H54 (cell line): ENCODE measurements at regions not wholly inside any gene's neighbourhood (a gene's known extent, or its start where the extent isn't known, plus 50 kb on each side); places are given as distances from the start of the nearest gene placed in this dataset.
"Not testable (repeated sequence)": the region's sequence is repeated elsewhere in the genome, so short reads cannot be mapped to it uniquely, and the experiment has no call there.

ENCODE experiments used
- DNase-seq: peaks from one replicate; pipeline ENCODE4 v3.0.0; 2011; ENCODE audit warnings: low spot score, mixed read lengths; ENCODE audit not compliant: insufficient read length
- FAIRE-seq: peaks from 3 replicates; lab custom pipeline; 2011; peaks lifted over from hg19 to GRCh38; lab: Jason Lieb, UNC
- POLR2A ChIP-seq: IDR thresholded peaks from 2 replicates; pipeline ENCODE4 v1.6.1; 2011; ENCODE audit warnings: low read depth, mild to moderate bottlenecking, low read length

- DNase-seq (no peak), FAIRE-seq (no peak)
- no peak for TF ChIP-seq POLR2A
These were observed 80.7 kb upstream of the LRPAP1 start for GRCh38 chr4:3612934-3613333.

GRCh38 chr4:3612281-3612680 is 80.1 kb upstream of the LRPAP1 start:
- FAIRE-seq = no peak
- TF ChIP-seq POLR2A = no peak
- DNase-seq = no peak

- no peak for TF ChIP-seq POLR2A
- FAIRE-seq = no peak
- no peak for DNase-seq
These were observed 79.6 kb upstream of the LRPAP1 start for GRCh38 chr4:3611778-3612177.

DNA sequence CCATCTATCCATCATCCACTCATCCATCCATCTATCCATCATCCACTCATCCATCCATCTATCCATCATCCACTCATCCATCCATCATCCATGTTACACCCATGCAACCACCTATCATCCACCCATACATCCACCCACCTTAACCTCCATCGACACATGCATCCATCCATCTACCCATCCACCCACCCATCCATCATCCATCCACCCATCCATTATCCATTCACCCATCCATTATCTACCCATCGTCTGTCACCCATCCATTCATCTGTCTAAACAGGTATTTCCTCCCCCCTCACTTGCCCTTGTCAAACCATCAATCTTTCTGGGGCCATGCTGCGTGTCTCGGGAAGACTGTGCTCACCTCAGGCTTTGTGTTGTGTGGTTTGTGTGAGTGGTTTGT is 78.6 kb upstream of the LRPAP1 start:
- DNase-seq, FAIRE-seq: not testable (repeated sequence)

DNA sequence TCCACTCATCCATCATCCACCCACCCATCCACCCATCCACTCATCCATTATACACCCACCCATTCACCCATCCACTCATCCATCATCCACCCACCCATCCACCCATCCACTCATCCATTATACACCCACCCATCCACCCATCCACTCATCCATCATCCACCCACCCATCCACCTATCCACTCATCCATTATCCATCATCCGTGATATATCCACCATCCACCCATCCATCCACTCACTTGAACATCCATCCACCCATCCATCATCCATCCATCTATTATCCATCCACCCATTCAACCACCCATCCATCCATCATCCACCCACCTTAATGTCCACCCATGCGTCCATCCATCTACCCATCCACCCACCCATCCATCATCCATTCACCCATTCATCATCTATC is 77.7 kb upstream of the LRPAP1 start:
- DNase-seq, FAIRE-seq: not testable (repeated sequence)

DNA sequence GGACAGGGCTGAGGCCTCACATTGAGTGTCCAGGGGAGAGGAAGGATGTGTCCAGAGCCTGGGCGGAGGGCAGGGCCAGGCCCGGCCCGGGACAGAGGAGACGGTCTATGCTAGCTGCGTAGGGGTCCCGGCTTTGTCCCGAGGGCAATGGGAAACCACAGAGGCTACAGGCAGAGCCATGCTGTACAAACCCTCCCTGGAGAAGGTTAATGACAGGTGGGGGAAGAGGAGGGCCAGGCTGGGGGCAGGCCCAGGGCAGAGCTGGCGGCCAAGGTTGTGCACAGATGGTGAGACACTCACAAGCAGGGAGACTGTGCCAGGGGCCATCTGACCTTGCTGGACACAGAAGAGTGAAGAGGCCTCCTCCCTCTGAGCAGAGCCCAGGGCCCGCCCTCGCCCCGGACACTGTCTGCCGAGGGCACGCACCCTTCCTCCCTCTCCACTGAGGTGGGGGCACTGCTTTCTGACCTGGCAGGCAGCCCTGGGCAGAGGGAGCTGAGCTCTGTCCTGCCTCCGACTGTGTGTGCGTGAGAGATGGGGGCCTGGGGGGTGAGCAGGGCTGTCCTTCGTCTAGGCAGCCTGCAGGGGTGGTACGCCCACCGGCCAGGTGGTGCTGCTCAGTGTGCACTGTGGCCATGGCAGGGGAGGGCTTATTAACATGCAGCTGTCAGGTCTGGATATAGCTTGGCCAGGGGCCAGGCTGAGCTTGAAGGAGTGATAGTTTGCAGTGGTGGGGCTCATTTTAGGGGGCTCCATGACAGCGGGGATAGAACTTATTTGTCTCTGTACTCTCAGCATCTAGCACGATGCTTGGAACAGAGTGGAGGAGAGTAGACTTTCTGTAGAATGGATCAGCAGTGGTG is 75.7 kb upstream of the LRPAP1 start:
- TF ChIP-seq POLR2A = no peak
- DNase-seq (no peak), FAIRE-seq (no peak)

DNA sequence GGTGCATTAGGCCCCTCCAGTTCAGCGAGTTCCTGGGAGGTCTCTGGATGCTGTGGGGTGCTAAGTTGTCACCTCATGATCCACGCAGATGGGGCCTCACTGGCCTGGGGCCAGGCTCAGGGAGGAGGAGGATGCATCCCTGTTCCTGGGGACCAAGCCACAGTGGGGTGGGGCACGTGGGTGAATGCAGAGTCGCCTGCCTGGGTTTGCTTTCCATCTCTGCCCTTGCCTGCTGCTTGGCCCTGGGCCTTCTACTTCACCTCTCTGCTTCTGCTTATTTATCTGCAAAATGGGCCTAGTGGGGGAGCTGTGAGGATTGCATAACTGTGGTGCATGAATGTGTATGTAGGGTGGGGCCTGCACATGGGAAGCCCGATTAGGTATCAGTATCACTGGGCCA is 74.6 kb upstream of the LRPAP1 start:
- DNase-seq, FAIRE-seq: not testable (repeated sequence)

DNA sequence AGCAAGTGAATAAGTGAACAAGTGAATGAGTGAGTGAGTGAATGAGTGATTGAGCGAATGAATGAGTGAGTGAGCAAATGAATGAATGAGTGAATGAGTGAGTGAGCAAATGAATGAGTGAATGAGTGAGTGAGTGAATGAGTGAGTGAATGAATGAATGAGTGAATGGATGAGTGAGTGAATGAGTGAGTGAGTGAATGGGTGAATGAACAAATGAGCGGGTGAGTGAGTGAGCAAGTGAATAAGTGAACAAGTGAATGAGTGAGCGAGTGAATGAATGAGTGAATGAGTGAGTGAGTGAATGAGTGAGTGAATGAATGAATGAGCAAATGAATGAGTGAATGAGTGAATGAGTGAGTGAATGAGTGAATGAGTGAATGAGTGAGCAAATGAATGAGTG is 74.0 kb upstream of the LRPAP1 start:
- not testable (repeated sequence) for FAIRE-seq

DNA sequence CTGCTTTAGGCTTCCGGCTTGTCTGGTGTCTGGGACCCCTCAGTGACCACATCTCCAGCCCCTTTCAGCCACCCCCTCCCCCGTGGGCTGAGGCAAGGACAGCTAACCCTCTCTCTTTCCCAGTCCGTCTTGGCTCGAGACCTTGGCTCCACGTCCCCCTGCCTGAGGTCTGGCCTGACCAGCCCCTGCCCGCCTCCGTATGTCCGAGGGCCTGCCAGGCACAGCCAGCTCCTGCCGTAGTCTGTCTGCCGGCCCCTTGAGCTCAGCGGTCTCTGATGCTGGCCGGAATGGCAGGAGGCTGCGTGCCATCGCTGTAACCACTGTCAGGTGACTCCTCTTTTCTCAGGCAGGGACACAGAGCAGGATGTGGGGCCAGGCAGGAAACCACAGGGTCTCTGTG is 73.3 kb upstream of the LRPAP1 start:
- no peak for DNase-seq
- FAIRE-seq = no peak
- no peak for TF ChIP-seq POLR2A

More for the DNA sequence above, 74.0 kb upstream of the LRPAP1 start:
- not testable (repeated sequence) for DNase-seq

GRCh38 chr4:3602886-3603645 is 70.8 kb upstream of the LRPAP1 start:
- not testable (repeated sequence) for FAIRE-seq, DNase-seq

- no peak for TF ChIP-seq POLR2A
- FAIRE-seq (no peak), DNase-seq (no peak)
These were observed 69.8 kb upstream of the LRPAP1 start for GRCh38 chr4:3601992-3602391.

DNA sequence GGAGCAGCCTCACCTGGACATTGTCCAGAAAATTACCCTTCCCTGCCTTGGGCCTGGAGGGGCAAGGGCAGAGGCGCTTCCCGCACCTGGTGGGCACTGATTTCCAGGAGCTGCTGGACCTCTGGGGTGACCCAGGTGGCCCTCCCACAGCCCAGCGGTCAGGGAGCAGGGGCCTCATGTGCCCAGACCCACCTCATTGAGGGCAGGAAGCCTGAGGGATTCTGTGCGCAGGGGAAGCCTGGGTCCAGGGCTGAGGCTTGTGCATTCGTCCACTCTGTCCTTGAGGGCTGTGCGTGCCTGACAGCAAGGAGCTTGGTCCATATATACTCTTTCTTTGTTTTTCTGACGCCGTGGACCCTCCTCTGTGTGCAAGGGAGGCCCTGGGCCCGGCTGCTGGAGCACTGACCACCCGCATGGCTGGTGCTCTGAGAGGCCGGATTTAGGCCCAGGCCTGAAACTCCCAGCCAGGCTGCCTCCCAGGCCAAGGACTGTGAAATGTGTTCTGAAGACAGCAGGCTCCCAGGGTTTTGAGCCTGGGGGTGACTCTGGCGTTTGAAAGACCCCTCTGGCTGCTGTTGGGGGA is 69.0 kb upstream of the LRPAP1 start:
- DNase-seq, FAIRE-seq: not testable (repeated sequence)

DNA sequence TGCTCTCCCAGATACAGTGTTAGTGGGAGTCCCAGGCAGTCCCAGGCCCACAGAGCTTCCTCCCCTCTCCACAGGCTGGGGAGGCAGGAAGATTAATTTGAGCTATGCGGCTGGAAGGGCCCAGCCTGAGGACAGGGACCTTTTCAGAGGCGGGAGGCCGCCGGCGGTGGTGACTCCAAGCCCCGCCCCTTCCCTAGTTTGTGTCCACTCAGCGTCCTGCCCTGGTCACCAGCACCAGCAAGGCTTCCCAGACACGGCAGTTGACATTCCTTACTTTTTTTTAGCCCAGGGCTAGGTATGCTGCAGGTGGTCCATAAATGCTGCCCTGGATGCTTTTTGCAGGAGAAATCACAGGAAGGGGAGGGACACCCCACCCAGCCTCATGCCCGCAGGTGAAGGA is 67.7 kb upstream of the LRPAP1 start:
- no peak for DNase-seq
- FAIRE-seq = no peak
- no peak for TF ChIP-seq POLR2A

DNA sequence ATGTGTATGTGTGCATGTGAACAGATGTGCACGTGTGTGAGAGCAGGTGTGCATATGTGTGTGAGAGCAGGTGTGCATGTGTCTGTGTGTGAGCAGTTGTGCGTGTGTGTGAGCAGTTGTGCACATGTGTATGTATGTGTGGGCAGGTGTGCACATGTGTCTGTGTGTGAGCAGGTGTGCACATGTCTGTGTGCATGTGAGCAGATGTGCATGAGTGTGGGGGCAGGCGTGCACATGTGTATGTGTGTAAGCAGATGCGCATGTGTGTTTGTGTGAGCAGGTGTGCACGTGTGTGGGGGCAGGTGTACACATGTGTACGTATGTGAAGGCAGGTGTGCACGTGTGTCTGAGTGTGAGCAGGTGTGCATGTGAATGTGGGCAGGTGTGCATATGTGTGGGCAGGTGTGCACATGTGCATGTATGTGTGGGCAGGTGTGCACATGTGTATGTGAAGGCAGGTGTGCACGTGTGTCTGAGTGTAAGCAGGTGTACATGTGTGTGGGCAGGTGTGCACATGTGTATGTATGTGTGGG is 66.5 kb upstream of the LRPAP1 start:
- FAIRE-seq (no peak), DNase-seq (no peak)
- no peak for TF ChIP-seq POLR2A

DNA sequence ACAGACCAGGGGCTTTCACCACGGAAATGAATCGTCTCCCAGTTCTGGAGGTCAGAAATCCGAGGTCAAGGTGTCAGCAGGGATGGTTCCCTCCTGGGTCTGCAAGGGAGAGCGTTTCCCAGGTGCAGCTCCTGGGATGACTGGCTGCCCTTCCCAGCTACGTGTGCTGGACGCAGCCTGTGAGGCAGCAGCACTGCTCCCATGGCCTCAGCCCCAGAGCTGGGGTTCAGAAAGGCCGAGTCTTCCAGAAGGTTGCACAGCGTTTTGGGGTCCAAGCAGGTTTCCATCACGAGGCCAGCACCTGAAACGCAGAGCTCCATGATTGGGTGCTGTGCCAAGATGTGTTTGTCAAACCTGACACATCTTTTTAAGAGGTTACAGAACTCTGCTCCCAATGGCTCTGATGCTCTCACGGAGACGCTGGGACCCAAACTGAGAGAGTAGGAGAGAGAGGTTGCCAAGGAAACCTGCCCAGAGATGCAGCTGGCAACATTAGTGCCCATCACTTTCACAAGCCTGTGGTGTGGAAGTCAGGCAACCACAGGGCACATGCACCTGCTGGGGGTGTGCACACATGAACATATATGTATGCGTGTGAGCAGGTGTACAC is 65.8 kb upstream of the LRPAP1 start:
- DNase-seq, FAIRE-seq: not testable (repeated sequence)

DNA sequence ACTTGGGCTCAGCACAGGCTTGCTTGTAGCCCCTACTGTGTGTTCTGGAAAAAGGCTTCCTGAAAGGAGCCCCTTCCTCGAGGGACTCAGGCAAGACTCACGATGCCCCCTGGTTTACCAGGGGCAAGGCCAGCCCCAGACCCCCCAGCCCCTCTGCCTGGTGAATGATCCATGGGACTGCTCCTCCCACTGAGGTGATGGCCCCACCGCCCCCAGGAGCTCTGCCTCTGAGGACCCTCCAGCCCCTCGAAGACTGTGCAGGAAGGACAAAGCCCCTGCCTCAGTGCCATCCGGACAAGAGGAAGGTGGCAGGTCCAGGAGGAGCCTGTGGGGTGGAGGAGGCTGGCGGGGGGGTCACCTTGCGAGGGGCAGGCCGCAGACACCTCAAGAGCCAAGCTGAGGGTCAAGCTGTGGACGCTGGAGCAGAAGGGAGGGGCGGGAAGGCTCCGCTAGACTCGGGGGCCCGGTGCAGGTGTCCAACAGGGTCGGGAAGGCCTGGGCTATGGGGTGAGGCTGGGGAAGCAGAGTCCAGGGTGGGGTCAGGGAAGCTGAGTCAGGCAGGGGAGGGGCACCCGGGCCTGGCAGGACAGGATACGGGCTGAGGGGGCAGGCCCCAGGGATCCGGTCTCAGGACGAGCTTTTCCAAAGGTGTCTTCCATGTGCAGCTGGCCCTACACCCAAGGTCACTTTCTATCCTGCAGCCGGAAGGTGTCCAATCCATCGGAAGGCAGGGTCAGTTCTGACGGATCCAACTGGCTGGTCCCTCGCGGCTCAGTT is 64.9 kb upstream of the LRPAP1 start:
- FAIRE-seq, DNase-seq: not testable (repeated sequence)

DNA sequence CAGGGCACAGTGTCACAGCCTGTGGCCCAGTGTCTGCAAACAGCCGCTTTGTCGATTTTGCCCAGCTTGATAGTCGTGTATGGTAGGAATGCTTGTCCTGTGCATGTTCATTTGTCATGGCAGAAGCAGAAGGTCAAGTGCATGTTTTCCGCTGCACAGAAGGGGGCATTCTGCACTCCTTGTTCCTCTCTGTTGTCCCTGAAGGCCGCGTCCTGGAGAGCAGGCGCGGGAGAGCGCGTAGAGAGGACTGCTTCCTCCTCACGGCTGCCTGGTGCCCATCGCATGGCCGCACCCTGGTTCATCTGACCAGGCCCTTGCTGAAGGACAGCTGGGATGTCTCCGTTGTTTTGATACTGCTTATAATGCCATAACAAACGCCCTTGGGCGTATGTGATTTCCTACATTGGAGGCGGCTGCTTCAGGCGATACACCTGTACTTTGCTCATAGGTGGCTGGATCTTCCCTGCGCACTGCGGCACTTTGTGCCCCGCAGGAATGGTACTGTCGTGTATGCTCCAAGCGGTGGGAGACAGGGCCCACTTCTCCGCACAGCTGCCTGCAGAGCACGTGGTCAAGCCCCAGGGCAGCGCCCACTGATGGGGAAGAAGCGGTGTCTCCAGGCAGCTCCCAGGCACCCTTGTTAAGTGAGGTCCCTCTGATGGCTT is 63.5 kb upstream of the LRPAP1 start:
- not testable (repeated sequence) for DNase-seq, FAIRE-seq

DNA sequence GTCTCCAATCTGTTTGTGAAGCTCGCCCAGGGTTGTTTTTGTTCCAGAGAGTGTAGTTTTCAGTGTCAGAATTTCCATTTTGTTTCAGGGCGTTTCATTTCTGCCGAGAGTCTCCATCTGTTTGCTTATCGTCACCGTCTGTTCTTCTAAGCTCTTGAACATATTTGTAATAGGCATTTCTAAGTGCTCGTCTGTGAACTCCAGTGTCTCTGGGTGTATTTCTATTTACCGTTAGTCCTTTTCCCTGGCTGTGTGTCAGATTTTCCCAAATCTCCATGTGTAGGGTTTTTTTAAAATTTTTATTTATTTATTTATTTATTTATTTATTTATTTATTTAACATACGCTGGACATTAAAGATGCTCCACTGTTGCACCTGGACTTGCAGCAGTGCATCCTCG is 62.5 kb upstream of the LRPAP1 start:
- not testable (repeated sequence) for FAIRE-seq, DNase-seq
